Fibroblast of lung (primary cell): ENCODE measurements at regions not wholly inside any gene's neighbourhood (a gene's known extent, or its start where the extent isn't known, plus 50 kb on each side); places are given as distances from the start of the nearest gene placed in this dataset.
"Not testable (repeated sequence)": the region's sequence is repeated elsewhere in the genome, so short reads cannot be mapped to it uniquely, and the experiment has no call there.

Source experiments
- DNase-seq, 2 donors: peaks; one replicate each; pipeline versions ENCODE4 v3.0.0 to v3.0.0-alpha.2; 2010; ENCODE audit warnings: low read depth in 2 of 2
- H2AFZ ChIP-seq: 2 replicates; pipeline ENCODE4 v1.5.1; 2012; ENCODE audit warnings: low read length, control low read depth, inconsistent platforms
- H3K27ac ChIP-seq: 2 replicates; pipeline ENCODE4 v1.5.1; 2011; ENCODE audit warnings: low read length, control low read depth; ENCODE audit not compliant: insufficient read depth
- H3K27me3 ChIP-seq: 2 replicates; pipeline ENCODE4 v1.5.1; 2011; ENCODE audit warnings: mild to moderate bottlenecking, low read length; ENCODE audit not compliant: control insufficient read depth, insufficient read depth
- H3K36me3 ChIP-seq: 2 replicates; pipeline ENCODE4 v1.5.1; 2011; ENCODE audit warnings: low read length; ENCODE audit not compliant: control insufficient read depth, insufficient read depth
- H3K4me1 ChIP-seq: 2 replicates; pipeline ENCODE4 v1.5.1; 2011; ENCODE audit warnings: low read length; ENCODE audit not compliant: control insufficient read depth, insufficient read depth; ENCODE audit errors: extremely low read depth
- H3K4me2 ChIP-seq: 2 replicates; pipeline ENCODE4 v1.5.1; 2011; ENCODE audit warnings: low read length, control low read depth; ENCODE audit not compliant: insufficient read depth; ENCODE audit errors: extremely low read depth
- H3K4me3 ChIP-seq, 4 experiments: fragments of 200-600 bp in 1 of 4; sonication (generic) in 1 of 4; replicated peaks in 1 of 4; 2 replicates each; pipeline ENCODE4 v1.5.1; 2011 to 2016; ENCODE audit warnings: low read length in 4 of 4, low read depth in 3 of 4, mild to moderate bottlenecking in 3 of 4, control low read depth in 2 of 4, inconsistent platforms in 1 of 4, mixed read lengths in 1 of 4; ENCODE audit not compliant: insufficient read depth in 1 of 4; ENCODE audit errors: control extremely low read depth in 1 of 4
- H3K79me2 ChIP-seq: 2 replicates; pipeline ENCODE4 v1.5.1; 2012; ENCODE audit warnings: mild to moderate bottlenecking, low read length, inconsistent platforms; ENCODE audit not compliant: control insufficient read depth, insufficient read depth
- H3K9ac ChIP-seq: 2 replicates; pipeline ENCODE4 v1.5.1; 2011; ENCODE audit warnings: mild to moderate bottlenecking, low read length, control low read depth; ENCODE audit not compliant: insufficient read depth
- H3K9me3 ChIP-seq: 2 replicates; pipeline ENCODE4 v1.5.1; 2012; ENCODE audit warnings: low read depth, low read length; ENCODE audit not compliant: control insufficient read depth, insufficient read depth
- H4K20me1 ChIP-seq: 2 replicates; pipeline ENCODE4 v1.5.1; 2011; ENCODE audit warnings: low read length; ENCODE audit not compliant: control insufficient read depth, insufficient read depth; ENCODE audit errors: extremely low read depth
- CTCF ChIP-seq, 2 donors: IDR thresholded peaks in 1 of 2; conservative IDR thresholded peaks in 1 of 2; 1 replicate in 1 of 2; 2 replicates in 1 of 2; pipeline ENCODE4 v1.5.1; 2011 to 2012; ENCODE audit warnings: low read length in 2 of 2, control low read depth in 1 of 2, inconsistent platforms in 1 of 2, low read depth in 1 of 2, mild to moderate bottlenecking in 1 of 2
- EZH2 ChIP-seq: IDR thresholded peaks from 2 replicates; pipeline ENCODE4 v1.5.1; 2012; ENCODE audit warnings: low read length, control low read depth, mild to moderate bottlenecking; ENCODE audit errors: missing control alignments

GRCh38 chr2:116180072-116180471 is 1634.4 kb upstream of the DDX18 start:
- H4K20me1 ChIP-seq: no peaks in the 10 kb centered on the region
- no peak overlapping the region for H3K9ac ChIP-seq
- H3K27ac ChIP-seq: no peak overlapping the region
- H2AFZ ChIP-seq: no peak overlapping the region
- no peaks in the 10 kb centered on the region for H3K36me3 ChIP-seq
- no peaks in the 10 kb centered on the region for H3K4me1 ChIP-seq
- H3K4me3 ChIP-seq: no peak overlapping the region
- TF ChIP-seq EZH2: no peak
- no peak for TF ChIP-seq CTCF (conservative IDR thresholded peaks at IDR 0.05 in 1 of 2, IDR thresholded peaks at IDR 0.05 in 1 of 2; ENCODE audit: low read depth in 1 of 2, low read length in 2 of 2)
- H3K27me3 ChIP-seq: no peaks in the 10 kb centered on the region
- H3K4me2 ChIP-seq: no peak overlapping the region
- DNase-seq: no peak
- H3K9me3 ChIP-seq: no peaks in the 10 kb centered on the region
- H3K79me2 ChIP-seq: no peaks in the 10 kb centered on the region

DNA sequence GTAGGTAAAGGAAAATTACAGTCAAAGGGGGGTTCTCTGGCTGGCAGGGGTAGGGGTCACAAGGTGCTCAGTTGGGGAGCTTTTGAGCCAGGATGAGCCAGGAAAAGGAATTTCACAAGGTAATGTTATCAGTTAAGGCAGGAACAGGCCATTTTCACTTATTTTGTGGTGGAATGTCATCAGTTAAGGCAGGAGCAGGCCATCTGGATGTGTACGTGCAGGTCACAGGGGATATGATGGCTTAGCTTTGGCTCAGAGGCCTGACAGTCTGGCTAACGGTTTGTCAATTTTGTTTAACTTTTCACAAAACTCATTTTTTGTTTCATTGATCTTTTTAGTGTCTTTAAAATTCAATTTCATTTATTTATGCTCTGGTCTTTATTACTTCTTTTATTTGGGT is 1623.8 kb upstream of the DDX18 start:
- not testable (repeated sequence) for H3K4me1 ChIP-seq, H3K4me2 ChIP-seq, H3K9ac ChIP-seq, DNase-seq, H4K20me1 ChIP-seq, H3K4me3 ChIP-seq, H3K36me3 ChIP-seq, H3K9me3 ChIP-seq, H3K27ac ChIP-seq, H3K79me2 ChIP-seq, H2AFZ ChIP-seq, H3K27me3 ChIP-seq

GRCh38 chr2:116200086-116200485 is 1614.4 kb upstream of the DDX18 start:
- no peaks in the 10 kb centered on the region for H3K79me2 ChIP-seq
- no peak overlapping the region for H2AFZ ChIP-seq
- TF ChIP-seq EZH2 (no peak), CTCF (conservative IDR thresholded peaks at IDR 0.05 in 1 of 2, IDR thresholded peaks at IDR 0.05 in 1 of 2; ENCODE audit: low read depth in 1 of 2, low read length in 2 of 2) (no peak)

DNA sequence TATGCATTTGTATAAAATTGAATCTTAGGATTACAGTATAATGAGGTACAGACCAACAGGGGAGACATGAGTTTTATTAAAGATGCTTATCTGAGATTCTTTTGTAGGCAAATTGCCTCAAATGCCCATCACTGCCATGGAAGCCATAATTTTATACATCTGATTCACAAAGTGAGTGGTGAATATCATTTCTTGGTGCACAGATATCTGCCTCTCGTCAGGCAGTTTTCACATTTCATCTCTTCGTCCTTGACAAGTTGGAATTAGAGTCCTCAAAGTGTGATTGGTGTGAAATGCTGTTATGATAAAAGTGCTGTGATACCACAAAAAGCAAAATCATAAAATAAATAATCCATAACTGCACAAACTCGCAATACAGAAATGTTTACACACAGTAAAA is 1602.8 kb upstream of the DDX18 start:
- Histone ChIP-seq H3K9ac (no peak overlapping the region), H3K79me2 (no peaks in the 10 kb centered on the region), H3K4me2 (no peak overlapping the region), H3K27me3 (no peaks in the 10 kb centered on the region), H3K36me3 (no peaks in the 10 kb centered on the region), H3K4me1 (no peaks in the 10 kb centered on the region), H3K9me3 (no peaks in the 10 kb centered on the region), H3K27ac (no peak overlapping the region), H3K4me3 (no peak overlapping the region), H2AFZ (no peak overlapping the region), H4K20me1 (no peaks in the 10 kb centered on the region)
- TF ChIP-seq CTCF (conservative IDR thresholded peaks at IDR 0.05 in 1 of 2, IDR thresholded peaks at IDR 0.05 in 1 of 2; ENCODE audit: low read depth in 1 of 2, low read length in 2 of 2): no peak
- TF ChIP-seq EZH2: no peak
- DNase-seq: no peak

More at GRCh38 chr2:116200086-116200485, 1614.4 kb upstream of the DDX18 start:
- Histone ChIP-seq H3K9ac (no peak overlapping the region), H3K4me2 (no peak overlapping the region), H3K36me3 (no peaks in the 10 kb centered on the region), H3K4me1 (no peaks in the 10 kb centered on the region), H3K27me3 (no peaks in the 10 kb centered on the region), H3K9me3 (no peaks in the 10 kb centered on the region), H4K20me1 (no peaks in the 10 kb centered on the region), H3K27ac (no peak overlapping the region), H3K4me3 (no peak overlapping the region)
- DNase-seq: no peak
